RWPE2 (cell line): ENCODE measurements at regions not wholly inside any gene's neighbourhood (a gene's known extent, or its start where the extent isn't known, plus 50 kb on each side); places are given as distances from the start of the nearest gene placed in this dataset.

Experiments
- ATAC-seq: fragments of 200-7000 bp; cut with Tn5 transposase; 3 replicates; pipeline ENCODE4 v1.9.1; 2021; ENCODE audit warnings: low read depth
- DNase-seq: peaks from one replicate; pipeline ENCODE4 v3.0.0-alpha.2; 2020; ENCODE audit warnings: low spot score
- H3K27ac ChIP-seq: fragments of 450-650 bp; 2 replicates; pipeline ENCODE4 v1.5.1; 2017; ENCODE audit warnings: mild to moderate bottlenecking; ENCODE audit not compliant: poor library complexity, severe bottlenecking
- H3K27me3 ChIP-seq: fragments of 250-450 bp; sonication (Bioruptor Pico); 2 replicates; pipeline ENCODE4 v1.5.1; 2021; ENCODE audit warnings: mild to moderate bottlenecking, moderate library complexity; ENCODE audit not compliant: insufficient read depth, poor library complexity, severe bottlenecking
- H3K36me3 ChIP-seq: fragments of 250-450 bp; sonication (Bioruptor Pico); 2 replicates; pipeline ENCODE4 v1.5.1; 2020; ENCODE audit warnings: low read depth, mild to moderate bottlenecking, moderate library complexity
- H3K4me1 ChIP-seq: fragments of 250-450 bp; sonication (Bioruptor Pico); 2 replicates; pipeline ENCODE4 v1.5.1; 2021; ENCODE audit warnings: mild to moderate bottlenecking, moderate library complexity; ENCODE audit not compliant: insufficient read depth, poor library complexity, severe bottlenecking
- H3K4me3 ChIP-seq: fragments of 250-450 bp; sonication (Bioruptor Pico); 2 replicates; pipeline ENCODE4 v1.5.1; 2021; ENCODE audit warnings: mild to moderate bottlenecking, moderate library complexity; ENCODE audit not compliant: severe bottlenecking
- H3K9me3 ChIP-seq: fragments of 250-450 bp; sonication (Bioruptor Pico); 2 replicates; pipeline ENCODE4 v1.5.1; 2021; ENCODE audit warnings: mild to moderate bottlenecking, moderate library complexity; ENCODE audit not compliant: severe bottlenecking
- CTCF ChIP-seq: fragments of 450-650 bp; IDR thresholded peaks from one replicate; pipeline ENCODE4 v1.5.1; 2017; ENCODE audit warnings: mild to moderate bottlenecking, moderate library complexity; ENCODE audit not compliant: poor library complexity, severe bottlenecking

- Histone ChIP-seq H3K27me3 (no peaks in the 10 kb centered on the region), H3K27ac (no peak overlapping the region), H3K4me1 (no peaks in the 10 kb centered on the region), H3K9me3 (no peaks in the 10 kb centered on the region), H3K36me3 (no peaks in the 10 kb centered on the region), H3K4me3 (no peak overlapping the region)
- no peak for ATAC-seq
- no peak for TF ChIP-seq CTCF
- no peak for DNase-seq
These were observed 215.3 kb downstream of the ABCC12 start for GRCh38 chr16:47940466-47940865.

- no peak overlapping the region for H3K27ac ChIP-seq
- H3K9me3 ChIP-seq, result no peaks in the 10 kb centered on the region
- no peak overlapping the region for H3K4me3 ChIP-seq
- DNase-seq (no peak), ATAC-seq (peak; percentile 61; the same call in 1 of the 3 replicates)
- no peaks in the 10 kb centered on the region for H3K27me3 ChIP-seq
- TF ChIP-seq CTCF, result peak; percentile 15
- H3K36me3 ChIP-seq, result no peaks in the 10 kb centered on the region
- H3K4me1 ChIP-seq, result no peaks in the 10 kb centered on the region
These were observed 216.1 kb downstream of the ABCC12 start for GRCh38 chr16:47939680-47940079.

- Histone ChIP-seq H3K27ac (no peak overlapping the region), H3K36me3 (no peaks in the 10 kb centered on the region), H3K4me1 (no peaks in the 10 kb centered on the region), H3K4me3 (no peak overlapping the region), H3K9me3 (no peaks in the 10 kb centered on the region), H3K27me3 (no peaks in the 10 kb centered on the region)
- no peak for TF ChIP-seq CTCF
- no peak for ATAC-seq
- DNase-seq, result no peak
These were observed 217.5 kb downstream of the ABCC12 start for GRCh38 chr16:47938272-47938671.

- H3K9me3 ChIP-seq, result no peaks in the 10 kb centered on the region
- no peaks in the 10 kb centered on the region for H3K36me3 ChIP-seq
- H3K4me1 ChIP-seq, result peaks cover 11% of the 10 kb centered on the region
- DNase-seq, result no peak
- no peaks in the 10 kb centered on the region for H3K27me3 ChIP-seq
- H3K4me3 ChIP-seq, result no peak overlapping the region
- peak overlapping the region; percentile 27 for H3K27ac ChIP-seq
- no peak for TF ChIP-seq CTCF
- ATAC-seq, result no peak
These were observed 227.8 kb downstream of the ABCC12 start for GRCh38 chr16:47928008-47928407.

GRCh38 chr16:47927330-47927729 is 228.5 kb downstream of the ABCC12 start:
- ATAC-seq (peak; percentile 78; the same call in 2 of the 3 replicates), DNase-seq (no peak)
- TF ChIP-seq CTCF, result no peak
- Histone ChIP-seq H3K27ac (peak overlapping the region; percentile 27), H3K27me3 (no peaks in the 10 kb centered on the region), H3K4me1 (peaks cover 11% of the 10 kb centered on the region), H3K4me3 (no peak overlapping the region), H3K36me3 (no peaks in the 10 kb centered on the region), H3K9me3 (no peaks in the 10 kb centered on the region)
